HG03135 (cell line): ENCODE measurements at regions not wholly inside any gene's neighbourhood (a gene's known extent, or its start where the extent isn't known, plus 50 kb on each side); places are given as distances from the start of the nearest gene placed in this dataset.
"Not testable (repeated sequence)": the region's sequence is repeated elsewhere in the genome, so short reads cannot be mapped to it uniquely, and the experiment has no call there.

ENCODE experiments used
- ATAC-seq: cut with Tn5 transposase; IDR thresholded peaks from one replicate; pipeline ENCODE4 v1.9.1; 2021; ENCODE audit warnings: mild to moderate bottlenecking, moderate library complexity; ENCODE audit not compliant: unreplicated experiment

DNA sequence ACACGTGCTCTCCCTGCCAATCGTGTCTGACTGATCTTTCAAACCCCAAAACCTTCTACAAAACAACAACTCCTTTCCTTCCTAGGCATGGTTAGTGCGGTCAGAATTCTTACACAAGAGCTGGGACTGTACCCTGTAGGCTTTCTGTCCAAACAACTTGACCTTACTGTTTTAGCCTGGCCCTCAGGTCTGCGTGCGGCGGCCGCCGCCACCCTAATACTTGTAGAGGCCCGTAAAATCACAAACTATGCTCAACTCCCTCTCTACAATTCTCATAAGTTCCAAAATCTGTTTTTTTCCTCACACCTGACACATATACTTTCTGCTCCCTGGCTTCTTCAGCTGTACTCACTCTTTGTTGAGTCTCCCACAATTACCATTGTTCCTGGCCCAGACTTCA lies 814.3 kb upstream of the VRK2 start:
- ATAC-seq = not testable (repeated sequence)

DNA sequence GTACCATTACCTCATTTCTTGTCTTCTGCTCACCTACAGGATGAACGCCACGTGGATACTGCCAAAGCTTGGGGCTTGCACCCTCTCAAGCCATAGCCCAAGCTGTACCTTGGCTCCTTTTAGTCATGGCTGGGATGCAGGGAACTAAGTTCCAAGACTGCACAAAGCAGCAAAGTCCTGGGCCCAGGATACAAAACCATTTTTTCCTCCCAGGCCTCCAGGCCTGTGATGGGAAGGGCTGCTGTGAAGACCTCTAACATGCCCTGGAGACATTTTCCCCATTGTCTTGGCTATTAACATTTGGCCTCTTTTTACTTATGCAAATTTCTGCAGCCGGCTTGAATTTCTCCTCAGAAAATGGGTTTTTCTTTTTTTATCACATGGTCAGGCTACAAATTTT lies 795.1 kb upstream of the VRK2 start:
- not testable (repeated sequence) for ATAC-seq

DNA sequence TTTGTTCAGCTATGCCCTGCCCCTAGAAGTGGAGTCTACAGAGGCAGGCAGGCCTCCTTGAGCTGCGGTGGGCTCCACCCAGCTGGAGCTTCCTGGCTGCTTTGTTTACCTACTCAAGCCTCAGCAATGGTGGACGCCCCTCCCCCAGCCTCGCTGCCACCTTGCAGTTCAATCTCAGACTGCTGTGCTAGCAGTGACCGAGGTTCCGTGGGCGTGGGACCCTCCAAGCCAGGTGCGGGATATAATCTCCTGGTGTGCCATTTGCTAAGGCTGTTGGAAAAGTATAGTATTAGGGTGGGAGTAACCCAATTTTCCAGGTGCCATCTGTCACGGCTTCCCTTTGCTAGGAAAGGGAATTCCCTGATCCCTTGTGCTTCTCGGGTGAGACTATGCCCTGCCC lies 770.2 kb upstream of the VRK2 start:
- ATAC-seq = not testable (repeated sequence)

DNA sequence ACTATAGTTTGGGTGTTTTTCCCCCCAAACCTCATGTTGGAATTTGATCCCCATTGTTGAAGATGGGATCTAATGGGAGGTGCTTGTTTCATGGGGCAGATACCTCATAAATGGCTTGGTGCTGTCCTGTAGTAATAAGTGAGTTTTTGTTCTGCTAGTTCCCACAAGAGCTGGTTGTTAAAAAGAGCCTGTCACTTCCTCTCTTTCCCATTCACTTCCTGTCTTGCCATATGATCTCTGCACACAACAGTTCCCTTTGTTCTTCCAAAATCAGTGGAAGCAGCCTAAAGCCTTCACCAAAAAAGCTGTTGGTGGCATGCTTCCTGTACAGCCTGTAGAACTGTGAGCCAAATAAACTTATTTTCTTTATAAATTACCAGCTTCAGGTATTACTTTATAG lies 768.2 kb upstream of the VRK2 start:
- no peak for ATAC-seq

DNA sequence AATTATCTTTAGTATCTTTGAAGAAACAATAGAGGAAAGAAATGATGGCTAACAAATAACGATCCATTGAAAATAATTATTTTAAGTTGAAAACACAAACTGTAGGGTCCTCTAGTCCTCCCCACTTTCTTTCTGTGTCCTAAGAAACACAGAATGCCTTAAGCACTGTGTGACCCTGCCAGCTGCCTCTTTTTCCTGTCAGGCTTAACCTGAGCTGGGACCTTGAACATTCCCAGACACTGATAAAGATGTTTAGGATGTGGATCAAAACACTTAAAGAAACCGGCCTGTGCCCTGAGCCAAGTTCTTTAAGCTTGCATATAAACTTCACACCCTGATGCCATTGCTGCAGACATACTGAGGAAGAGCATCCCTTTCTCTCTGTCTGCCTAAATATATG lies 755.4 kb upstream of the VRK2 start:
- ATAC-seq = no peak

DNA sequence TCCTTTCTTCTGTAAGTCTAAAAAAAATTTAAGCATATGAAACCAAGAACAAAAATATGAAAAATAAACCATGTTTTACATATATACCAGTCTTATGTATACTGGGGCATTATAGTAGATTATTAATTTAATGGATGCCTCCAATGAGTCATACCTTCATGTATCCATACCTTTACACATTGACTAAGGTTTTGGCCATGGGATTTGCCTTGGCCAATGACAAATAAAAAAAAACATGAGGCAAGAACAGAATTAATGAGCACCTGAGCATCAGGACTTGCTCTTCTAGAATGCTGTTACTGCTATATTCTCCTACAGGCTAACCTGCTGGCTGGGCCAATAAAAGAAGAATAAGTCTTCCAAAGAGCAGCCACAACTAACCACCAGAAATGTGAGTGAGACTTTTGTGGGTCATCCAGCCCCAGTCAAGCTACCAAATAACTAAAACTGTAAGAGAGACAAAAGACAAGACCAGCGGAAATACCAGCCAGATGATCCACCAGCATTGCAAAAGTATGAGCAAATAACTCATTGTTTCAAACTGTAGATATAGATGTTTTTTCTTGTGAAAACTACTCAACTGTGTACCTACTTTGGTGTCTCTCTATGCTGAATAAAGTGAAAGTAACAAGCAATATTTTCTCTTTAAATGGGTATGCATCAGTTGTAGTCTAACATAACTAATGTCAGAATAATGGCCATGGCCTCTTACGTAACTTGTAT lies 749.6 kb upstream of the VRK2 start:
- ATAC-seq = no peak

DNA sequence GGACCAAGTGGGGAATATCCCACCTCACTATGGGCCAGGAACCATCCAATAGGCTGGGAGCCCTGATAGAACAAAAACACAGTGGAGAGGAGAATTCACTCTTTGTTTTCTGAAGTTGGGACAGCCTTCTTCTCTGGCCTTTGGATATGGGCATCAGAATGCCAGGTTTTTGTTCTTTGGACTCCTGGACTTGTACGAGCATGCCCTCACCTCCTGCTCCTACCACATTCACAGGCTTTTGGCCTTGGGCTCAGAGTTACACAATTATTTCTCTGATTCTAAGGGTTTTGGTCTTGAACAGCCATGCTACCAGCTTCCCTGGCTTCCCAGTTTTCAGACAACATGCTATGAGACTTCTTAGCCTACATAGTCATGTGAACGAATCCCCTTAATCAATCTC lies 732.9 kb upstream of the VRK2 start:
- ATAC-seq = no peak

DNA sequence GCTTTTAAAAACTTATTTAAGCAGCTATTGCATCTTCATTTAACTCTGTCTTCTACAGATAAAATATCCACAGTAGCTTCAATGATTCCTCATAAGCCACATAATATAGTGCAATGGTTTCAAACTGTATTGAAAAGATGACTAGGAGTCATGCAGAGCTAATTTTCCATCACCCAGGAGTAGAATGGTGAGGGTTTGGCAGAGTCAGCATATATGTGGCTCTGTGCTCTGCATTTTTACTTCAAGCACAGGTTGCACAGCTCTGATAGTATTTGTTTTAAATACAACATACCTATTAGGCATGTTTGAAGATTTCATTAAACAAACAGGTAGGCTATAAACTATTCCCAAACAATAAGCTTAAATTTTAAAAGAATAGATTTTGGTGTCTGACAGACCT lies 731.9 kb upstream of the VRK2 start:
- ATAC-seq = no peak

DNA sequence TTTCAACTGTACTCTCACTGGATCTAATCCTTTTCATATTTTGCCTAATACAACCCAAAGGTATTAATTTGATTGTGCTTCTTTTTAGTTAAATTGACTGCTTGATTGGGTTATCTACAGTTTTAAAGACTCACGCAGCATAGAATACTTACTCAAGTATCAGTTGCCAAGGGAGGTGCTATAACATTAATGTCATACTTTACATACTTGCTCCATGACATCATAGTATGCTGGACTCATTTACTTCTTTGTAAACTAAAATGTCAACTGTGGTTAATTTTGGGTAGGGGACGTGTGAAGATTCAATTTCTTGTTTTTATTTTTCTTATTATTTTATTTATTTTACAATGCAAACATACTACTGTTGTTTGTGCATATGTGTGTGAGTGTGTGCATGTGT lies 716.2 kb upstream of the VRK2 start:
- ATAC-seq = no peak

DNA sequence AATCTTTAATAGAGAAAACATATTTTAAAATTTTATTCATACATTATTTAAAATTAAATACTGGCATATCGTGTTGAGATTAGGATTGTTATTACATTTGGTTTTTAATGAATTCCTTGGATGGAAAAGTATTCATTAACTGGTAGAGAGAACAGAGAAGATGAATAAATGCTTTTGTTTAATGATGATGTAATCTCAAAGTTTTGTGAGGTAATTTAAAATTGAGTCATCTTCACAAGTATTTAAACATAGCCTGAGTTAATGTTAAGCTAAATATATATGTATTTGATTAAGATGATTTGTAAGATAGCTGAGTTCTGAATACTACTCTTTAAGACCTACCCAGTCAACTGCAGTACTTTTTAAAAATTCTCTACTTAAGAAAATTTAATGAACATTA lies 713.4 kb upstream of the VRK2 start:
- ATAC-seq = no peak

DNA sequence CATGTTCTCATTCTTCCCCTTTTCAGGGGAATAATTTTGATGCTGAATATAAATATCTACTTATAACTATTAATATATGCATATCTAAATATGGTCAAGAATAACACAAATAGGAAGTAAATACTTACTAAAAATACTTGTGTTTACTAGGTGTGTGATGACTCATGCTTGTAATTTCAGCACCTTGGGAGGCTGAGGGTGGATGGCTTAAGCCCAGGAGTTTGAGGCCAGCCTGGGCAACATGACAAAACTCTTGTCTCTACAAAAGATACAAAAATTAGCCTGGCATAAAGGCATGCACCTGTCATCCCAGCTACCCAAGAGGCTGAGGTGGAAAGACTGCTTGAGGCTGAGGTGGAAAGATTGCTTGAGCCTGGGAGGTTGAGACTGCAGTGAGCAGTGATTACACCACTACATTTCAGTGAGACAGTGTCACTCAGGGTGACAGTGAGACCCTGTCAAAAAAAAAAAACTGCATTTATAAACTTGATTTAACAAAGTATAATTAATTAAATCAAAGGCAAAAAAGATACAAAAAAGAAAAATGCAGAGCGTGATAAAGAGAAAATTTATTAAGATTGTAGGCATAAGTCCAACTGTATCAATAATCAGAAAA lies 703.1 kb upstream of the VRK2 start:
- ATAC-seq = no peak

DNA sequence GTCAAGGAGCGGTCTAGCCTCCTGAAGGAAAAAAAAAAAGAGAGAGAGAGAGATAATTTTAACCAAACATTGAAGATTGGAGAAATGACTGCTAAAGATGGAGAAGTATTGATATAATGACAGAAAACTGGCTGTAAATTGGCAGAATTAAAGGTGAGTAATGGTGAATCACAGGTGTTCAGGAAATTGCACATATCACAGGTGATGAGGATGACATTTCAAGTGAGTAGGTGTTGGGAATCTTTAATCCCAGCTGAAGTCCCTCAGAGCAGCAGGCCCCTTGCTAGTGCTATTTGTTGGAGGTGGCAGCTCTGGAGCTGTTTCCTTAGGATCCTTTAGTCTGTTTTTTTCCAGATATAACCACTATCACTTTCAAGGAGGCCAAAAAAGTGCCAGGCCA lies 678.4 kb upstream of the VRK2 start:
- no peak for ATAC-seq

DNA sequence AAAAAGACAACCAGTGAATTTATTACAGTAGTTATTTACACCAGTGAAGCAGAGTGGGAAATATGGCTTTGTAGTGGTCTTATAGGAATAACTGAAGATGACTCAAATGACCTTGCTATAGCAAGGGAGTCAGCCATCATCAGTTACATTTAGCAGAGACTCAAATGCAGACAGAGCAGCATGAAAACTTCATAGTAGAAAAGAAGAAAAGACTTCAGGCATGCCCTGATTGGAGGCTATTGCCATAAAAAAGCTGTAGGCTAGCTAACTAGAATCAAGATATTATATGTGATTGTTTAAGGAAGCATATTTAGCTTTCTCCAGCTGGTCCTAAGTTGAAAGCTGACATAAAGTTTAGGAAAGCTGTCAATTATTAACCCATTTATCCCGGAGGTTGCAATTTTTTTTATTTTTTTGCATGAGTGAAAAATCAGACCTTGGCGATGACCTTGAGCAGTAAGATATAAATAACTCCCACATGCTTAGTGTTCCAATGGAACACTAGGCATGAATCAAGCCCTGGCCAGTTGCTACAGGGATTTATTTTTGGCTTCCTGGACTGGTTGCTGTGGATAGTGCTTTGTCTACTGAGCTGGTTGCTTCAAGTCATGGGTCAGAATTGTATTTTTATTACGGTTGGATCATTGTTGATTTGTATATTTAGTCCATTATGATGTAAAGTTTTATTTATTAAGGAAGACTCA lies 675.6 kb upstream of the VRK2 start:
- no peak for ATAC-seq

DNA sequence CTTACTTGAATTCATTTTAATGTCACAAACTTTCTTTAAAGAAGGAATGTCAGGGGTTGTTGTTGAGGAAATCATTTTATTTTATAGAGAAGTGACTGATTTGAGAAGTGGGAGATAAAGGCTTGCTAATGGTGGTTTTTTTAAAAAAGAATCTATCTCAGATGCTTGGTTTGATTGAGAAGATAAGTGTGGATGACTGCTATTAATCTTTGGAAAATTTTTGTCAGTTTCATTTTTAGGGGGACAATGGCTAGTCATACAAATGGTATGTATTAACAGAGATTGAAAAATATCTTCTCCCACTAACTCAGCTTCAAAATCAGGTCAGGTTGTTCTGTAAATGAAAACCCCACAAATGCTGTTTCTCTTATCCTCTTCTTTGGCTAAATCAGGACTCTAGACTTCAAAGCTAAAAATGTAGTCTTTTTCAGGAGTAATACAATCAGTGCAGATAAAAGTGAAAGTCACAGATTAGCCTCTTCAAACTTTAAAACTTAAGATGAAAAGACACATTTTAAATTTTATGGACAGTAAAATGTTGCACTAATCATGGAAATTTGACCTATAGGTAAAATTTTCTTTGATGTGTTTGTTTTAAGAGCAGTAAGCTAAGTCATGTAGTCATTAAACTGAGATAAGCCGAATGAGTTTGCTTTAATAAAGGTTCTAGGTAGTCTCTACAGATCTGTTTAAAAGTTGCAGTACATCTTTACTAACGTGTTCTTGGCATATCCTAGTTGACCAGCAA lies 674.2 kb upstream of the VRK2 start:
- no peak for ATAC-seq

DNA sequence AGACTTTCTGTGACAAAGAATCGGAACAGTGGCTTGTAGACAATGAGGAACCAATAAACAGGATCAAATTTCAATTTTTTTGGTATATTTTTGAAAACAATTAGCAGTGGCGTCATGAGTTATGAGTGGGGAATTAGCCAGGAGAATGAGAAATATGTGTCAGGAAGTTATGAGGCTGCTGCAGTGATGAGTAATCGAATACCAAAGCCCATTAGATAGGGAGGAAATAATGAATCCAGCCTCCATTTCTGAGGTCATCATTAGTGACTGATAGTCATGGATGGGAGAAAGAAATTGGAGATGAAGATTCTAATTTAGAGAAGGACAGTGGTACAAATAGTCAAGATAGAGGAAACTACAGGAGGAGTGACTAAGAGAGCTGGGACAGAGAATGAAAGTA lies 673.1 kb upstream of the VRK2 start:
- ATAC-seq = no peak

DNA sequence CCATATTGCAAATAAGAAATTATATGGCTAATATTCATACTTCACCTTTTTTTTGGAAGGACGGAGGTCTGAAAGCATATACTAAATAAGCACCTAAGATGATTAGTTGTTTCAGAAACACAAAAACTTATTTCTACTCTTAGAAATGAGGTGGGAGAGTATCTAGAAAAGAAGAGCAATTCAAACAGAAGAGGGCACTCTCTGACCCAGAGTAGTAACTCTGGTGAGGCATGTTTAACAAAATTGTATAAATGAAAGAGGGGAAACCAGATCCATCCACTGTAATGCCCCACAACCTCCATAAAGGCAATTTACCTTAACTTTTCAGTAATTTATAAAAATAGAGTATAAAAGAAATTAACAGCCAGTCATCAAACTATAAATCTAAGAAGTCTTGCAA lies 669.6 kb upstream of the VRK2 start:
- ATAC-seq = no peak

DNA sequence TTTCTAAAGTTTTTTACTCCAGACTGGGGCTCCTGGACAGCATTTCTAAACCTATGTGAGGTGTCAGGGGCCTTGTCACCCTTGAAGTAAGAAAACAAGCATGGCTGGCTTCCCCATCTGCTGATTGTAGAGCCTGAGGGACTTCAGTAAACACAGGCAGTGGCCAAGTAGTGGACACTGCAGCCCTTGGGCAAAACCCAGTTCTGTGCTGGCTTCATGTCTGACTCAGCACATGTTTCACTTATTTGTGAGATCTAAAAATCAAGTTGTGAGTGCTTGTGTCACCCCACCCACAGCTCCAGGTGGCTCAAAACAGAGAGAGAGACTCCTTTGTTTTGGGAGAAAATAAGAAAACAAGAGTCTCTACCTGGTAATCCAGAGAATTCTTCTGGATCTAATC lies 660.3 kb upstream of the VRK2 start:
- ATAC-seq = no peak

DNA sequence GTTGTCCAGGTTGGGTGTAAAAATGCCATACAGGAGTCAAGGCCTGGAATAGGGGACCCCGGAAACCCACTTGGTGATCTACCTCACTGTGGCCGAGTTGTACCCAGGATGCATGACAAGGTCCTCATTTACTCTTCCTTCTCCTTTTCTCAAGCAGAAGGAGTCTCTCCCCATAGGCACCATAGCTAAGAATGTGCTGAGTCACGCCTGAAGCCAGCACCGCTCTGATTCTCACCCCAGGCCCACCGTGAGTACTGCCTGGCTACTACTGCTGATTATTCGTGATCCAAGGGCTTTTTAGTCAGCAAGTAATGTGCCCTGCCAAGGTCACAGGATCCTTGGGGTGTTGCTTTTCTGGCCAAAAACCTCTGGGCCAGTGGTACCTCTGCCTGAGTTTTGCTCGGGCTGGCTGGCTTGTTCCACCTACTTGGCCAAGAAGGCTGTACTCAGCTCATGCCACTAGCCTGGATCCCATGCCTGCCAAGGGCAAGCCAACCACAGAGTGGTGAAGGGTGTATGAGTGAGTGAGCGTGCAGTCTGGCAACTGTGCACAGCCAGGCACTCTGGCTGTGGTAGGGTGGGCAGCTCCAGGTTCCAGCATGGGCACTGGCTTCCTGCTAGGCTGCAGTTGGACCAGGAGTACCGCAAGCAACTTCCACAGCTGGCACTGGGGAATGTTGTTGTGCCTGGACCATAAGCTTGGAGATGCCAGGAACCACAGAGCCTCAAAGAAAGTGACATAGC lies 650.1 kb upstream of the VRK2 start:
- ATAC-seq = no peak

DNA sequence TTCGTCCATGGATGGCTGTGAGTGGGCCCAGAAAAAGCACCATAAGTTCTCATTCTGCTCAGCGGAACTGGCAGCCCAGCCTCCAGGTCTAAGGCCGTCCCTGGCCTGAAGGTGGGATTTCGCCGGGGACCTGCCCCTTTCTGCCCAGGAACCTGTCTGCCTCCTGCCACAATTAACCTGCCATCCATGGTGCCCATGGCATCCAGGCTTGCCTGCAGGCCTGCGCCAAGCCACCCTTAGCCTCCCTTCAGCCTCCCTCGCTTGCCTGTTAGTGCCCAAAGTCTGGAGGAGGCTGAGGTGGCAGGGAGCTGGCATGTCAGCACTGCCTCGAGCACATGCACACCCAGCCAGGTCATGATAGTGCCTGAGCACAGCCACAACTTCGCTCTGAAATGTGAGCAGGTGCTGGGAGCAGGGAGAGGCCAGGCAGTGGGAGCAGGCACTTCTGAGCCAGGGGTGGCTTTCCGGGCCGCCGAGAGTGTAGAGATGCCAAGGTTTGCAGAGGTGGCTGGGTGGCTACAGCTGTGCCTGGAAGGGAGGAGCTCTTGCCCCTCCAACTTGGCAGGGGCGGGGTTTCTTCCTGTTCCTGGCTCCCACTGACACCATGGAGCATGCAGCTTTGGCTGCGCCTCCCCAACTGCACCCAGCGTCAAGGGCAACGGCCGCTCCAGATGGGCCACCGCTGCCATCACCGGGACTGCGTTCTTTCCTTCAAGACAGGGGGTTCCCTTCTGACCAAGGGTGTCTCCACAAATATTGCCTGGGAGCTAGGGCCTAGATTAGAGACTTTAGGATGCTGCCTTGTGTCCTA lies 648.9 kb upstream of the VRK2 start:
- ATAC-seq = no peak

DNA sequence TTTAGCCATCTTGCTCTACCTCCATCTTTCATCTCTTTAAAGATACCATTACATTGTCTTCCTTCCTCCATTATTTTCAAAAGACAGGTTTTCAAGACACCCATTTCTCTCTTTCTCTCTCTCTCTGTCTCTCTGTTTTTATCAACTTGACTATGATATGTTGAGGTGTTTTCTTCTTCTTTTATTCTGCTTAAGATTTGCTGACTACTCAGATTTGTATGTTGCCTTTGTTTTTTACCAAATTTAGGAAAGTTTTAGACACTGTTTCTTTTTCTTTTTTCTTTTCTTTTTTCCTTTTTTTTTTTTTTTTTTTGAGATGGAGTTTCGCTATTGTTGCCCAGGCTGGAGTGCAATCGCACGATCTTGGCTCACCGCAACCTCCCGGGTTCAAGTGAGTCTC lies 647.5 kb upstream of the VRK2 start:
- no peak for ATAC-seq
